Pancreas (tissue), 10 donors: ENCODE measurements at regions not wholly inside any gene's neighbourhood (a gene's known extent, or its start where the extent isn't known, plus 50 kb on each side); places are given as distances from the start of the nearest gene placed in this dataset.

Experiments used
- ATAC-seq, 4 donors: fragments of 200-7000 bp; cut with Tn5 transposase; one replicate each; pipeline versions ENCODE4 v1.8.0 to v1.9.1; 2020; ENCODE audit warnings: mild to moderate bottlenecking in 4 of 4, moderate library complexity in 4 of 4
- DNase-seq, 6 donors: peaks; one replicate each; pipeline ENCODE4 v3.0.0-alpha.2; 2020
- FAIRE-seq: peaks from 2 replicates; lab custom pipeline; 2012; peaks lifted over from hg19 to GRCh38; lab: Jason Lieb, UNC
- H3K27ac ChIP-seq, 4 donors: fragments of 200-600 bp; sonication (generic); 1 replicate in 3 of 4; 2 replicates in 1 of 4; pipeline versions ENCODE4 v1.5.0 to v1.8.0; 2020
- H3K27me3 ChIP-seq, 4 donors: fragments of 200-600 bp; one replicate each; pipeline ENCODE4 v1.8.0; 2021
- H3K36me3 ChIP-seq, 3 donors: fragments of 200-600 bp; sonication (generic) in 1 of 3; one replicate each; pipeline versions ENCODE4 v1.5.0 to v1.8.0; 2020 to 2021
- H3K4me1 ChIP-seq, 3 donors: fragments of 200-600 bp; one replicate each; pipeline ENCODE4 v1.8.0; 2021
- H3K4me3 ChIP-seq, 4 donors: fragments of 200-600 bp; sonication (generic) in 2 of 4; one replicate each; pipeline versions ENCODE4 v1.5.0 to v1.8.0; 2020 to 2021
- H3K9me3 ChIP-seq, 4 donors: fragments of 200-600 bp; one replicate each; pipeline ENCODE4 v1.8.0; 2021
- WGBS, 2 donors: extraction: QIAGEN DNeasy Blood & Tissue Kit; methylation state at CpG; one replicate each; pipeline ENCODE4 v1.1.7; 2013; 5-methylcytosine and 5-hydroxymethylcytosine counted together
- intact Hi-C, 3 donors: fragments of 100-400 bp; cut with DNase I; formaldehyde crosslinking; loops; one replicate each; pipeline versions ENCODE4 v1.11.1 to v1.14.2; 2022
- TF ChIP-seq, protein P1 (sequence below), 4 donors: fragments of 200-600 bp; sonication (generic) in 3 of 4; IDR thresholded peaks; one replicate each; pipeline versions ENCODE4 v1.5.0 to v1.8.0; 2021; ENCODE audit warnings: antibody characterized with exemption in 4 of 4
- donor health status: healthy with polysubstance abuse.
- donor health status: DM: no; HTN: no; CAD: no; lungs with moderate emphysema.
- donor health status: DM: no; HTN: no; CAD: no.
- donor health status: control.
- donor health status: control.
- donor health status: Bipolar disorder and iron deficiency.
- donor health status: DM: yes; HTN: yes; CAD: no.
- donor health status: DM: no; HTN: no; CAD: no.
- donor health status: DM: no; HTN: no; CAD: no.
- donor health status: DM: yes; HTN: yes; CAD: no.

DNA sequence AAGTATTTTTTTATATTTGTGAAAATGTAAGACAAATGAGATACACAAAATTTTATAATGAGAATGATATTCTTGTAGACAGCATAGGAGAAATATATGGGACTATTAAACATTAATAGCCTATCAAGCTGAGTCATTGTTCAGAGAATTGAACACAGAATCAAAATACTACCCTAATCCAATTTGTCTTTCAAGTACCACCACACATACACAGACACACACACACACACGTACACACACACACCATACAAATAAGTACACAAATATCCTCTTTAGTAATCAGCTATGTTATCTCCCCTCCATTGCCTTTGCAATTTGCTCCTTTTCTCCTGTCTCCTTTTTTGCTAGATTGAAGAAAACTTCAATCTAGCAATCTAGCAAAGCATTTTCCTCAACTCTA is 499.3 kb downstream of the FOXG1 start:
- FAIRE-seq, result no peak
- DNase-seq, result no peak
- Histone ChIP-seq H3K27me3 (peaks cover 0 to 3% (median 0%) of the 10 kb centered on the region in 4 donors), H3K27ac (no peak overlapping the region), H3K36me3 (no peaks in the 10 kb centered on the region), H3K4me3 (no peak overlapping the region), H3K9me3 (no peaks in the 10 kb centered on the region), H3K4me1 (no peaks in the 10 kb centered on the region)
- 24 to 30% methylated on average over 1 of the region's 1 CpG for WGBS, 2 donors
- intact Hi-C loops, result no loop called here
- no peak for ATAC-seq
- TF ChIP-seq, protein P1, sequence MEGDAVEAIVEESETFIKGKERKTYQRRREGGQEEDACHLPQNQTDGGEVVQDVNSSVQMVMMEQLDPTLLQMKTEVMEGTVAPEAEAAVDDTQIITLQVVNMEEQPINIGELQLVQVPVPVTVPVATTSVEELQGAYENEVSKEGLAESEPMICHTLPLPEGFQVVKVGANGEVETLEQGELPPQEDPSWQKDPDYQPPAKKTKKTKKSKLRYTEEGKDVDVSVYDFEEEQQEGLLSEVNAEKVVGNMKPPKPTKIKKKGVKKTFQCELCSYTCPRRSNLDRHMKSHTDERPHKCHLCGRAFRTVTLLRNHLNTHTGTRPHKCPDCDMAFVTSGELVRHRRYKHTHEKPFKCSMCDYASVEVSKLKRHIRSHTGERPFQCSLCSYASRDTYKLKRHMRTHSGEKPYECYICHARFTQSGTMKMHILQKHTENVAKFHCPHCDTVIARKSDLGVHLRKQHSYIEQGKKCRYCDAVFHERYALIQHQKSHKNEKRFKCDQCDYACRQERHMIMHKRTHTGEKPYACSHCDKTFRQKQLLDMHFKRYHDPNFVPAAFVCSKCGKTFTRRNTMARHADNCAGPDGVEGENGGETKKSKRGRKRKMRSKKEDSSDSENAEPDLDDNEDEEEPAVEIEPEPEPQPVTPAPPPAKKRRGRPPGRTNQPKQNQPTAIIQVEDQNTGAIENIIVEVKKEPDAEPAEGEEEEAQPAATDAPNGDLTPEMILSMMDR (IDR thresholded peaks at IDR 0.05), result no peak

DNA sequence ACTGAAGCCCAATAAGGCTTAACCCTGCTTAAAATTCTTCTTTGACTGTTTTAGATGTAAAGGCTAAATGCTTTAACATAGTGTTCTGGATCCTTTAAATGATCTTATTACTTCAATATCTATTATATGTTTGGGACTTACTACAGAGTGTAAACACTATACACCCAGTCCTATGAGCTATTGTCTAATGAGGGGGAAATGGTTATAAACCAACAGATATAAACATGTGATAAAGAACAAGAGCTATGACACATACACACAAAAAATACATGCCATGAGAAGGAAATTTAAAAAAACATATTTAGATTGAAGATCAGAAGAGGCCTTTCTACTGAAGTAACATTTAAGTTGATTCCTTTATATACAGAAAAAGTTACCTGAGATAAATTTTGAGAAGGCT is 505.1 kb downstream of the FOXG1 start:
- Histone ChIP-seq H3K4me1 (no peaks in the 10 kb centered on the region), H3K27ac (no peak overlapping the region), H3K36me3 (no peaks in the 10 kb centered on the region), H3K9me3 (no peaks in the 10 kb centered on the region), H3K4me3 (no peak overlapping the region), H3K27me3 (no peaks in the 10 kb centered on the region)
- intact Hi-C loops, result no loop called here
- TF ChIP-seq, protein P1 (IDR thresholded peaks at IDR 0.05), result no peak
- FAIRE-seq (no peak), DNase-seq (no peak), ATAC-seq (no peak)

DNA sequence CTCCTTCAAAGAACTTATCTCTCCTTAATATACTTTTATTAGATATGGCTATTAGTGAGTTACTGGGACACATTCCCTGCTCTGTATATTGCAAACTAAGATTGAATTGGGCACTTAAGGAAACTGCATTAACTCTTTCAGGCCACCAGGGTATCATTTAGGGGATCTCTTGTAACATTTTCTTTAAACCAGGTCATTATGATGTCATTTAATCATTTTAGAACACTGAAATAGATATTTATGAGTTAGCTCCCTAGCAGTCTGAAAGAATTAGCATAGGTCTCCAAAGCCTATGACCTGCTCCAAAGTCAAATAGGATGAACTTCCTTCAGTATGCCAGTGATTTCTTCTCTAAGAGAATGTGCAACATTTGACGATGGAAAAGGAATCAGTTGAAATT is 506.9 kb downstream of the FOXG1 start:
- H3K27me3 ChIP-seq, result no peaks in the 10 kb centered on the region
- no peaks in the 10 kb centered on the region for H3K4me1 ChIP-seq
- TF ChIP-seq, protein P1 (IDR thresholded peaks at IDR 0.05), result no peak
- no peak for FAIRE-seq
- ATAC-seq, result no peak
- intact Hi-C loops, result no loop called here
- H3K36me3 ChIP-seq, result no peaks in the 10 kb centered on the region
- no peaks in the 10 kb centered on the region for H3K9me3 ChIP-seq
- WGBS, 2 donors, result 67 to 73% methylated on average over 1 of the region's 1 CpG
- H3K27ac ChIP-seq, result no peak overlapping the region
- no peak for DNase-seq
- no peak overlapping the region for H3K4me3 ChIP-seq

DNA sequence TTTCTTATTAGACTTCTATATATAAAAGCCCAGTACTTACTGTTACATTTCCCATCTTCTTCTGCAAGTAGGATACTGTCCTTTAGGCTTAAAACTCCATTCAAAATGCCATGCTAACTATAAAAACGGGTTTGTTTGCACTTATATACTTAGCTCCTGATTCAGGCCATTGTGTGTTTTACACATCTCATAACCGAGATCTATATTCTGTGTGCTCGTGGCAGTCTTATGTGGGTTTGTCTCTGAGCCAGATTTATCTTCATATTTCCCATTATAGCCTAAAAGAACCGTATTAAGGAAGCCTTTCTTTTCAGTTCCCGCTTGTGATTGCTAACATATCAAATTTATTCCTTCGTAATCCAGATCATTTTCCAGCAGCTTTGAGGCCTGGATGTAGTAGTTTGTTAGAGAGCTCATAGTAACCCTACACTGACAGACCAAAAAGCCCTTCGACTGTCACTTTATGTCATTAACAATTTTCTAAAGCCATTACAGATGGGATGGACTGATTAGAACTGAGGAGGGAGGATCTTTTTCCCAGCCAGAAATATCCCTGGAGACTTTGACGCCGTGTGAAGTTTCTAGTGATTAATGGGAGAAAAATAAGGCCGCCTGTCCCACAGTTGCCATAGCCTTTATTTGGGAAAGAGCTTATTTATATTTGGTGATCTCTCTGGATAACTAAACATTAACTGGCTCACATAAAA is 508.5 kb downstream of the FOXG1 start:
- no peaks in the 10 kb centered on the region for H3K27me3 ChIP-seq
- DNase-seq (no peak), ATAC-seq (no peak), FAIRE-seq (no peak)
- intact Hi-C loops, result no loop called here
- no peak overlapping the region for H3K4me3 ChIP-seq
- H3K36me3 ChIP-seq, result no peaks in the 10 kb centered on the region
- TF ChIP-seq, protein P1 (IDR thresholded peaks at IDR 0.05), result no peak
- H3K4me1 ChIP-seq, result no peaks in the 10 kb centered on the region
- WGBS, 2 donors, result 40 to 43% methylated on average over 10 of the region's 10 CpGs
- H3K9me3 ChIP-seq, result no peaks in the 10 kb centered on the region
- no peak overlapping the region for H3K27ac ChIP-seq
